CD4-positive, alpha-beta T cell treated with Interleukin-17A for 1 hour (primary cell): ENCODE measurements at regions not wholly inside any gene's neighbourhood (a gene's known extent, or its start where the extent isn't known, plus 50 kb on each side); places are given as distances from the start of the nearest gene placed in this dataset.
"Not testable (repeated sequence)": the region's sequence is repeated elsewhere in the genome, so short reads cannot be mapped to it uniquely, and the experiment has no call there.

Source experiments
- DNase-seq: peaks from one replicate; pipeline ENCODE4 v3.0.0-alpha.2; 2020

DNA sequence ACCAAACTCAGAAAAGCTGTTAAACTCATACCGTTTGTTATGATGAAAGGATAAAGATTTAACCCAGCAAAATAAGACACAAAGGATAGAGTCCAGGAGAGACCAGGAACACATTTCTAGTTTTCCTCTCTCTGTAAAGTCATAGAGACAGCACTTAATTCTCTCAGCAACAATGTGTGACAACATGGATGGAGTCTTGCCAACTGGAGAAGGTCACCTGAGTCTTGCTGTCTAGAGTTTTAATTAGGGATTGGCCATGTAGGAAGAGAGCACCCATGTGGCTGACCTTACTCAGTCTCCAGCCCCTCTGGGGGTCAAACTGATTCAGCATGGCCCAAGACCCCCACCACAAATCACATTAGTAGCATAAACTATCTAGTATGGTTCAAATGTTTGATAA lies 151.0 kb upstream of the ATF7IP start:
- no peak for DNase-seq

DNA sequence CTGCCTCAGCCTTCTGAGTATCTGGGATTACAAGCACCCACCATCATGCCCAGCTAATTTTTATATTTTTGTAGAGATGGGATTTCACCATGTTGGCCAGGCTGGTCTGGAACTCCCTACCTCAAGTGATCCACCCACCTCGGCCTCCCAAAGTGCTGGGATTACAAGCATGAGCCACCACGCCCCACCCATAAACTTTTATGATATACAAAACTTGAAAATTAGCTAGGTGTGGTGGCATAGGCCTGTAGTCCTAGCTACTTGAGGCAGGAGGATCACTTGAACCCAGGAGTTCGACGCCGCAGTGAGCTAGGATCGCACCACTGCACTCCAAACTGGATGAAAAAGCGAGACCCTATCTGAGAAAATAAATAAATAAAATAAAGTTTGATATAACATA lies 149.5 kb upstream of the ATF7IP start:
- not testable (repeated sequence) for DNase-seq

- peak; percentile 62 for DNase-seq
Observed at GRCh38 chr12:14216405-14217294, 148.8 kb upstream of the ATF7IP start.

- no peak for DNase-seq
Observed at GRCh38 chr12:14219156-14219555, 146.3 kb upstream of the ATF7IP start.

DNA sequence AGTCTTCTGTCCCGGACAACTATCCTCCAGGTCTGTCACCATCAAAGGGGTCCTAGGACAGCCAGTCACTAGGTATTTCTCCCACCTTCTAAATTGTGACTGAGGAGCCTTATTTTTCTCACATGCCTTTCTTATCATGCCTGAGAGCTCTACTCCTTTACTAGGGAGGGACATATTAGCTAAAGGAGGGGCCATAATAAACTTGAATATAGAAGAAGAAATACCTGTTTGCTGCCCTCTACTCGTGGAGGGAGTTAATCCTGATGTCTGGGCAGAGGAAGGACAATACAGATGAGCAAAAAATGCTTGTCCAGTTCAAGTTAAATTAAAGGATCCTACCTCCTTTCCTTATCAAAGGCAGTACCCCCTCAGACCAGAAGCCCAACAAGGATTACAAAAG lies 145.8 kb upstream of the ATF7IP start:
- not testable (repeated sequence) for DNase-seq

DNA sequence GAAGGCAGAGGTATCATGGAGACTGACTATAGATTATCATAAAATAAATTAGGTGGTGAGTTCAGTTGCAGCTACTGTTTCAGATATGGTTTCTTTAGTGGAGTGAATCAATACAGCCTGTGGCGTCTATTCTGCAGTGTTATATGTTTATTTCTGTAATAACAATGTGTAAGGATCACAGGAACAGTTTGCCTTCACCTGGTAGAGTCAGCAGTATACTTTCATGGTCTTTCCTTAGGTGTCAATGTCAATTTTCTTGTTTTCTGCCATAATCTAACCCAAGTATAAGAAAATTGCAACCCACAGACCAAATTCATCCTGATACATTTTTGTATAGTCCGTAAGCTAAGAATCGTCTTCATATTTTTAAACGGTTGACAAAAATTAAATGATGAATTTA lies 140.4 kb upstream of the ATF7IP start:
- DNase-seq = no peak

GRCh38 chr12:14235176-14235575 lies 130.3 kb upstream of the ATF7IP start:
- not testable (repeated sequence) for DNase-seq

GRCh38 chr12:14236641-14237040 lies 128.8 kb upstream of the ATF7IP start:
- not testable (repeated sequence) for DNase-seq

DNA sequence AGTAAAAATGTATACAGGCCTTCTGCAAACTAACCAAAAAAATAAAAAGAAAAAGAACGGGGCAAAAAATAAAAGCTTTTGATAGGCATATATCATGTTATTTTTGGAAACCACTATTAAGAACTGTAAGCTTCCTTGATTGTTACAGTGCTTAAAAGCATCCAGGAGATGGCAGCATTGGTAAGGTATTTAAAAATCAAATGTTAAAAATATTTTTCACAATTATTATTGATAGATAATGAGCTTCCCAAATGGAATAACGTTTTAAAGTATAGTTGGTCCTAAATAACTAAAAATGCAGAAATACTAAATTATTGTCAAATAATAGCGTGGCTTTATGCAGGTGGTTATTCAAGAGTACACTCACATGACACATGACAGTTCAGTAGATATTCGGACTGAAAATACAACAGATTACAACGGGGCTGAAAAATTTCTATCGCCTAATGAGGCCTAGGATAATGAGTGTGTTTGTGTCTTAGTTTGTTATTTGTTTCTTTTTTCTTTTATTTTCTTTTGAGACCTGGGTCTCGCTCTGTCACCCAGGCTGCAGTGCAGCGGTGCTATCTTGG lies 127.2 kb upstream of the ATF7IP start:
- DNase-seq = peak; percentile 59

DNA sequence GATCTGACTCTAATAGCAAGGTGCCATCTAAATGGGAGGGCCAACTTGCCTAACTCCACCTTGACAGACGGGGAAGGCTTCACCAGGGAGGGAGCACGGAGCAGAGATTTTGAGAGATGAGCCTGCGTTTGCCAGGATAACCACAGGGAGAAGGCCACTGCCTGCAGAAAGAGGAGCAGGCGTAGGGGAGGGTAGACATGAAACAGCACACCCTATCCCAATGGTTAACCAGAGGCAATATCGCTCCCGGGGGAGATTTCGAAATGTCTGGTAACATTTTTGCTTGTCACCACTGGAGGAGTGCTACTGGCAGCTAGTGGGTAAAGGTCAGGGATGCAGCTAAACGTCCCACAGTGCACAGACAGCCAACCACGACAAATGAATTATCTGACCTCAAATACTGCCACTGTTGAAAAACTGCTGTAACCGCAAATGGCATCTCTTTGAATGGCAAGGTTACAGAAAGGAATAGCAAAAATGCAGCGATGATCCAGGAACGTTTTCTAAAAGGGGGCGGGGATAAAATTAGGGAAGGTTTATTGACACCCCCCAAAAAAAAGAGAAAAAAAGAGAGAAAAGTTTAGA lies 126.0 kb upstream of the ATF7IP start:
- DNase-seq = peak; percentile 60

DNA sequence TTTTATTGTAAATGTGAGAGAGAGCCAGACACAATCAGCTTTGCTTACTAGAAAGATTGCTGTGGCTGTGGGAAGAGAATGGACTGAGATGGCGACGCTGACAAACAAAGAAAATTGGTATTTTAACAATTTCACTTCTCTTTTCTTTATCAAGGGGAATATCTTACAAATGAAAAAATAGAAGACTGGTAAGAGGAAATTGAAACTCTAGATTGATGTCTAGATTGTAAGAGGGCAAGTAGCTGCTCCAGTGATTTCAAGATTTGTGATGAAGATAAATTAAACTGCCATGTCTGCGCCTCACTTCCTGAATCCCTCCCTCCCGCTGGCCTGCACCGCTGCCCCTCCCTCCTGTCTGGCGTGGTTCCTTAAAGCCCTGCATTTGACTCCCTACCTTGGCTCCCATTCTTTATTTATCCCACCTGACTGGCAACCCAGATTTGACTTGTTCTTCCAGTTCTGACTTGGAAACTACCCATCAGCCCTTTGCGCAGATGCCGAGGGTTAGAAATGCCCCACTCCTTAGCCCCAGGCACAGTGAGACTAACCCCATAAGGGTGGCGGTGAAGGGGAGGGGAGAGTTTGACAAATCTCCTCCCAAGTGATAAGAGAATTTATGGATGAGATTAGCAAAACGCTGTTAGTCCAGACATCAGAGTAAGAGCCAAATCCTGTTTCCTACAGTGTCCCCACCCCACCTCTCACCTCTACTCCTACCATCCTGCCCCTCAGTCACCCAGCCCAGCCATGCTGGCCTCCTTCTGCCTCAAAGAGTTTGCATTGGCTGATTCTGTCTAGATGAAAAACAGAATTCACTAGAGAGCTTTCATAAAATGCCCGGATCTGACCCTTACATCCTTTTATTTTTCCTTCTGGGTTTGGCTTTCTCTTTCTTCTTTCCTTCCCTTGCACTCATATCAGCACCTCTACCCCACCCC lies 125.3 kb upstream of the ATF7IP start:
- peak; percentile 42 for DNase-seq

DNA sequence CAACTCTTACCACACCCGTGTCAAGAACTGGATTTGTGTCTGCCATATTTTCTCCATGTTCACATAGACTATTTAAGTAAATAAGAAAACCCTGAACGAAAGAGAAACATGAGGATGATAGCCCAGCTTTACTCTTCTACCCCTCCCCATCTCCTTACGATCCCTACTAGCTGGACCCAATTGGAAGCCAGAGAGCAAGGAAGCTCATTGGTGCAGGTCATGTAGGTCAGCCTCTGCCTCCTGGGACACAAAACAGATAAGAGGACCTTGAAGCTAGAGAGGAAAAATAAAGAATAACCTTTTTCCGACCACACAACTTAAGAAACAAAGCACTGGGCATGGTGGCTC lies 124.6 kb upstream of the ATF7IP start:
- no peak for DNase-seq

DNA sequence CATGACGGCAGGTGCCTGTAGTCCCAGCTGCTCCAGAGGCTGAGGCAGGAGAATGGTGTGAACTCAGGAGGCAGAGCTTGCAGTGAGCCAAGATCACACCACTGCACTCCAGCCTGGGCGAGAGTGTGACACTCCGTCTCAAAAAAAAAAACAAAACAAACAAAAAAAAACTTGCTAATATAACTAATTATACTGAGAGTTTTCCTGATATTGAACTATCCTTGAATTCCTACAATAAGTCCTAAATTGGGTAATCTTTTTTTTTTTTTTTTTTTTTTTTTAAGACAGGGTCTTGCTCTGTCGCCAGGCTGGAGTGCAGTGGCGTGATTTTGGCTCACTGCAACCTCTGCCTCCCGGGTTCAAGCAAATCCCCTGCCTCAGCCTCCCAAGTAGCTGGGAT lies 122.7 kb upstream of the ATF7IP start:
- not testable (repeated sequence) for DNase-seq

- DNase-seq = no peak
Observed at GRCh38 chr12:14243941-14244340, 121.5 kb upstream of the ATF7IP start.

GRCh38 chr12:14244876-14245669 lies 120.4 kb upstream of the ATF7IP start:
- DNase-seq = no peak

GRCh38 chr12:14247166-14247565 lies 118.3 kb upstream of the ATF7IP start:
- no peak for DNase-seq

- DNase-seq = no peak
Observed at GRCh38 chr12:14249368-14249767, 116.1 kb upstream of the ATF7IP start.

DNA sequence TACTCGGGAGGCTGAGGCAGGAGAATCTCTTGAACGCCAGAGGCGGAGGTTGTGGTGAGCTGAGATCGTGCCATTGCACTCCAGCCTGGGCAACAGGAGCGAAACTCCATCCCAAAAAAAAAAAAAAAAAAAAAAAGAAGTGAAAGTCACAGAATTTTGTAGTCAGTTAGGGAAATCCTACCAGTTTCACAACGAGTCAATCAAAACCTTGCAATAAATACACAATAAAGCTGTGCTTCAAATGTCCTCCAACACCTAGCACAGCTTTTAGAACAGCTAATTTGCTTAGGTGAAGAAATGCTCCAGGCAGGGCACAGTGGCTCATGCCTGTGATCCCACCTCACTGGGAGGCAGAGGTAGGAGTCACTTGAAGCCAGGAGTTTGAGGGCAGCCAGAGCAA lies 112.8 kb upstream of the ATF7IP start:
- DNase-seq = no peak

GRCh38 chr12:14253496-14253895 lies 112.0 kb upstream of the ATF7IP start:
- no peak for DNase-seq

- no peak for DNase-seq
Observed at GRCh38 chr12:14254781-14255180, 110.7 kb upstream of the ATF7IP start.

- peak; percentile 76 for DNase-seq
Observed at GRCh38 chr12:14256121-14256520, 109.4 kb upstream of the ATF7IP start.

- DNase-seq = peak; percentile 89
Observed at GRCh38 chr12:14256555-14257169, 108.8 kb upstream of the ATF7IP start.
